NCI-H526 treated with DMSO at 0.1 percent for 48 hours (cell line): ENCODE measurements at regions not wholly inside any gene's neighbourhood (a gene's known extent, or its start where the extent isn't known, plus 50 kb on each side); places are given as distances from the start of the nearest gene placed in this dataset.
"Not testable (repeated sequence)": the region's sequence is repeated elsewhere in the genome, so short reads cannot be mapped to it uniquely, and the experiment has no call there.

Experiments used
- DNase-seq: peaks from one replicate; lab custom pipeline; 2025; lab: John Stamatoyannopoulos, UW

- no peak for DNase-seq
Observed at GRCh38 chr15:38002883-38003477, 68.5 kb downstream of the TMCO5A start.

- DNase-seq, result no peak
Observed at GRCh38 chr15:38004218-38004861, 69.9 kb downstream of the TMCO5A start.

DNA sequence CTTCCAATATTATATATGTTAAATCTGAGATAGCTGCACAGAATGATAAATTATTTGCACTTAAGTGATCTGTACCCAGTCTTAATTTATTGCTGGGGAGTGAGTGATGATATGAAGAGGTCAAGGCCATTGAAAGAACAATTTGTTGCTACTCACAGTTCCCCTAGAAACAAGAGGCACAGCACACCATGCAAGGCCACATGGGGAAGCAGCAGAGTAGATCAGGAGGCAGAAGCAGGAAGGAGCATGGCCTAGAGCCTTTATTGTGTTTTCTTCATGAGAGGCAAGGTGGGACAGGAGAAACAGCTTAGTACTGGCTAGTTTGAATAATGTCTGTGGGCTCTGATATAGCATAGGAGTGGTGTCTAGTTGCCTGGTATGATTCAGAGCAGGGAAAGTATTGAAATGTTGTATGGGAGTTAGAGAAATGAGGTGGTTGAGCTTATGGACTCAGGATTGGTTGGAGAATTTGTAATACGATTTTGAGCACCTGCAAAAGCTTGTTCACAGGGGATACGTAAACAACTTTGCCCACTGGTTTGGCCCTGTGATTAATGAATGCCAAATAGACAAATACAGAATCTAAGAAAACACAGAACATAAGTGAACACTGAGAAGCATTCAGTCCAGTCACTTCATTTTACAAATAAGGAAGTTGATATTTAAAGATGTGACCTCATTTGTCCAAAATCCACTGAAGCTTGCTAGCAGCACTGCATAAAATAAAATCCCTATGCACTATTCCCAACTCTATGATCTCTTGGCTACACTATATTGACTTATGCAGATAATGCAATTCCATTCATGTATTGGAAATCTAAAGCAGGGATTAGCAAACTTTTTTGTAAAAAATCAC, 71.7 kb downstream of the TMCO5A start:
- DNase-seq, result no peak

DNA sequence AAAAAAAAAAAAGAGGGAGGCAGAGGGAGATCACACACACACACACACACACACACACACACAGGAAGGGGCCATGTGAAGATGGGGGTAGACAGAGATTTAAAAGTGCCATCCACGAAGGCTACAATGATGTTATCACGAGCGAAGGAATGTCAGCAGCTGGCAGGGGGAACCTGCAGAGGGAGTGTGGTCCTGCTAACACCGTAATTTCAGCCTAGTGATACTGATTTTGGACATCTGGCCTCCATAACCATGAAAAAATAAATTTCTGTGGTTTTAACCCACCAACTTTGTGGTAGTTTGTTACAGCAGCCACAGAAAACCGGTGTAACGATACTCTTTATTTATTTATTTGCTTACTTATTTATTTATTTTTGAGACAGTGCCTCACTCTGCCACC, 76.0 kb downstream of the TMCO5A start:
- DNase-seq, result no peak

DNA sequence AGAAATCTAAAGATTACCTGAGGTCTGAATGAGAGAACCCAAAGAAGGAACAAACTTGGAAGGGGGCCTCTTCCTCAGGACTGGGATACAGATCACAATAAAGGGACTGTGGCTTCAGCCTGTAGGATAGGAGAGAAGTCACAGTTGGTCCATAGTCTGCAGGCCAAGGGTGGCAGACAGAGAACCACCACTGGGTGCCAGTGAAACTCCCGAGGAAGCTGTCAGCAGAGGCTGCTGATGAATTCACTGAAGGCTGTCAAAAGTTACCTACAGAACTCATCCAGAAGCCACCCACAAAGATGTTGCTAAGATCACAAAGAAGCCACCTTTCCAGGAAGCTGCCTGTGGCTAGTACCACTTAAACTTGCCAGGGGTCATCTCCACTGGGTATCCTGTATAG, 78.5 kb downstream of the TMCO5A start:
- no peak for DNase-seq

DNA sequence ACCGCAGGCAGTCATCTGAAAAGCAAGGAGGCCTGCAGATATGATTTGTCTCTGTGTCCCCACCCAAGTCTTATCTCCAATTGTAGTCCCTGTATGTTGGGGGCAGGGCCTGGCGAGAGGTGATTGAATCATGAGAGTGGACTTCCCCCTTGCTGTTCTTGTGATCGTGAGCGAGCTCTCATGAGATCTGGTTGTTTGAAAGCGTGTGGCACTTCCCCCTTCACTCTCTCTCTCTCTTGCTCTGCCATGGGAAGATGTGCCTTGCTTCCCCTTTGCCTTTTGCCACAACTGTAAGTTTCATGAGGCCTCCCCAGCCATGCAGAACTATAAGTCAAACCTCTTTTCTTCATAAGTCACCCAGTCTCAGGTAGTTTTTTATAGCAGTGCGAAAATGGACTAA, 83.3 kb downstream of the TMCO5A start:
- no peak for DNase-seq

- DNase-seq, result no peak
Observed at GRCh38 chr15:38019066-38019465, 84.6 kb downstream of the TMCO5A start.

DNA sequence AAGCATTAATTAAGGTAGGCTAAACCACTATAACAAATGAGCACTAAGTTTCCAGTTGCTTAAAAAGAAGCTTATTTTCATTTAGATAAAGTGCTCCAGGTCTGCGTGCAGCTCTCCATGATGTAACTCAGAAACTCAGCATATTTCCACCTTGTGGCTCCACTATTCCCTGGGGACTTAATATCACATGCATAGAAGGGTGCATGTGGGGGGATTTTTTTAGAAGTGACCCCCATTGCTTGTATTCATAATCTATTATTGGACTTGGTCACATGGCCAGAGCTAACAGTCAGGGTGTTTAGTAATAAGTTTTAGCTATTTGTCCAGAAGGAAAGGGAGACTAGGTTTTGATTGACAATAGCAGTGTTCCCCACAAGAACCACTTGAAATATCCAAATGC, 86.8 kb downstream of the TMCO5A start:
- DNase-seq, result no peak

- no peak for DNase-seq
Observed at GRCh38 chr15:38024293-38025091, 90.1 kb downstream of the TMCO5A start.

- not testable (repeated sequence) for DNase-seq
Observed at GRCh38 chr15:38025656-38026055, 91.2 kb downstream of the TMCO5A start.

- no peak for DNase-seq
Observed at GRCh38 chr15:38028869-38029268, 94.4 kb downstream of the TMCO5A start.

GRCh38 chr15:38029736-38030135, 95.3 kb downstream of the TMCO5A start:
- no peak for DNase-seq

DNA sequence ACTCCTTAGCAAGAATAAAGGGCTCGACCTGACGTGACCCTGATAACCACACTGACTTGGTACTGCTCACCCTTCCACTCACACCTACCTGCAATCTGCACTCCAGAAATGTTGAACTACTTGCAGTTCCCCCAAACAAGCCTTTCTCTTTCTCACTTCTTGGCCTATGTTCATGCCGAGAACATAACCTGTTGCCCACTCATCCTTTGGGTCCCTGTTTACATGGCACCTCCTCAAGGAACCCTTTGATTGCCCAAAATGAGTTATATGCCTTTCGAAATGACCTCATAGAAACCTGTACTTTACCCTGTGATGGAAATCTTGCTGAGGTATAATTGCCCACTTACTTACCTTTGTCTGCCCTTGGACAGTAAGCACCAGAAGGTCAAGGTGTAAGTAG, 96.2 kb downstream of the TMCO5A start:
- DNase-seq, result no peak

- no peak for DNase-seq
Observed at GRCh38 chr15:38035701-38036100, 101.3 kb downstream of the TMCO5A start.

DNA sequence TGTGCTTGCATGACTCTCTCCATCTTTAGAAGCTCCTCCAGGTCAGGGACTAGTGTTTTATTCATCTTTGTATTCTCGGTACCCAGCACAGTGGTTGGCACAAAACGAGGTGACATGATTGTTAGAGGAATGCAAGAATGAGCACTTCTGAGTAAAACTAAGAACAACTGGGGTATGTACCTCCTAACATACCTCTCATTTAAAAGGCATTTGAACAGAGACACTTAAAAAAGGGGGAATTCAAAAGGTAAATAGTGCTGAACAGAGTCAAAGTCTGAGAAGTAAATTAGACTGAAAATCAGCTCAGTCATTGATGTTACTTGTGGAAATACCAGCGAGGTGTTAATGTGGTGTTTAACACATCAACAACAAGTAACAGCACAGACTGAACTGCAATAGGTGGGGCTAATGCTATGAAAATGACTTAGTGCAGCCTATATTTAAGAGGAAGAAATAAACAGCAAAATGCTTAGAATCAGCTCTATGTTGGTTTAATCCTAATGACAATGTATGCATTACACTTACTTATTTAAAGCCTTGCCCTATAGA, 102.4 kb downstream of the TMCO5A start:
- DNase-seq, result no peak

DNA sequence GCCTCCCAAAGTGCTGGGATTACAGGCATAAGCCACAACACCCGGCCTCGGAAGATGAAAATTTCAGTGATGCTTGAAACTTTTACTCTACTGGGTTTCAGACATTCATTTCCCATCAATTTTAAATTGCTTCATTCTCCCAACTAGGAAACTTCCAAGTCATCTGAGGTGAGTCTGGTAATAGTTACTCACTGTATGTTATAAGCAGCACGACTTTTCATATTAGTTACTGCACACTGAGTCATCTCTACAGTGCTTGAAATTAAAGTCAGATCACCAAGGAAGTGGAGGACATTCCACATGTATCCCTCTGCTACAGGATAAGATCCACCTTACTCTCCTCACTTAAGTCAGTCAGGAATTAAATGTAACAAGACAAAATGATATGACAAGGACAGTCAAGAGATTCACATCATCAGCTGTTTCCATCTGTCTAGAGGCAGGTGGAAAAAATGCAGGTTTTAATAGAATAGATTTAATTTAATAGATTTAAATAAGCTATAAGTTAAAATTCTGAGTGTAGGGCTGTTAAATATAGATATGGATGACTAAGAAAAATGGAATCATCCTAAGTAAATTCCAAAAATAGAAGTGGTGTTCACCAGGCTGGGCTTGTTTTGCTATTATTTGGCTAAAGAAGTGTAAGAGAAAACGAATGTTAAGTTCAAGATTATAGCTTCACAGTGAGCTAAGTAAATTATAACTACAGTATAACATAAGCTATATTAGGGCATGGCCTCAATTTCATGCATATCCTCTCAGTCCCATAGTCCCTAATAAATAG, 104.4 kb downstream of the TMCO5A start:
- DNase-seq, result no peak

GRCh38 chr15:38040615-38041014, 106.2 kb downstream of the TMCO5A start:
- DNase-seq, result no peak

- no peak for DNase-seq
Observed at GRCh38 chr15:38041576-38041975, 107.1 kb downstream of the TMCO5A start.

GRCh38 chr15:38042211-38042610, 107.8 kb downstream of the TMCO5A start:
- DNase-seq, result no peak

DNA sequence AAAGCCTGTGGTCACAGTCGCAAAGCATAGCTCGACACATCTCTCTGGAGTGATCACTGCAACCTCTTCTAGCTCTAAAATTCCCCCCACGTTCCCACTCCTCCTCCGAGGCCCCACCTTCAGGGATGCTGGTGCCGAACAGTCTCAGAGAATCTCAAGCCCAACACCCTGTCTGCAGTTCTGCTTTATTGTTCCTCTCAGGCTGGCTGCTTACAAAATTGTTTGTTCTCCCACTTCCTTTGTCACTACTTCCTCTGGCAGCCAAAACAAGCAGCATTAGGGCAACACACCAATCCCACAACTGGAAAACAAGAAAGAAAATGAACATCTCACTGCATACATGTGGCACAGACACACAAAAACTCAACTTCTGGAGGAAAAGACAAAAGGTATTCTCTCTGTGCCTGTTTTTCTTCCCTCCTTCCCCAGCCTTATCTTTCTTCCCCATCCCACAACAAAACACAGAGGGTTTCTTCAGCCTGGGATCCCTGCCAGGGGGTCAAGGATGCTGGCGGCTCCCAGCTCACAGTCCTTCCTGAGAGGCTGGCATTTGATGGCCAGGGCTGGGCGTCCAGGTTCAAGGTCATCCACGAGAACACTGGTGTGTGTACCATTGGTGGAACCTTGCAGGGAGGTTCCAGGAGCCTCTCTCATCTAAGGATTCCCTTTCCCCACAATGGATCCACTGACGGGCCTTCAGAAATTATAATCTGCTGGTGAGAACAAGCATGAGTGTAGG, 108.4 kb downstream of the TMCO5A start:
- DNase-seq, result no peak
